Neural cell (in vitro differentiated cells): ENCODE measurements at regions not wholly inside any gene's neighbourhood (a gene's known extent, or its start where the extent isn't known, plus 50 kb on each side); places are given as distances from the start of the nearest gene placed in this dataset.

ENCODE experiments used
- H2AFZ ChIP-seq: fragments of 200-600, 300-800 bp; sonication (generic), shearing (Covaris generic); 2 replicates; pipeline ENCODE4 v1.6.0; 2014; ENCODE audit warnings: low read depth, mild to moderate bottlenecking, antibody characterized with exemption, low read length, moderate library complexity
- H3F3A ChIP-seq: fragments of 200-600 bp; shearing (Covaris generic); 2 replicates; pipeline ENCODE4 v1.6.1; 2016; ENCODE audit warnings: mild to moderate bottlenecking, moderate library complexity, mixed read lengths, antibody characterized with exemption, low read length; ENCODE audit not compliant: insufficient read depth, poor library complexity, severe bottlenecking
- H3K27ac ChIP-seq: fragments of 200-600, 300-800 bp; sonication (generic), shearing (Covaris generic); 2 replicates; pipeline ENCODE4 v1.5.1; 2014; ENCODE audit warnings: mild to moderate bottlenecking, low read length, moderate library complexity
- H3K27me3 ChIP-seq: fragments of 300-800, 200-600 bp; sonication (generic), shearing (Covaris generic); 2 replicates; pipeline ENCODE4 v1.6.0; 2014; ENCODE audit warnings: mild to moderate bottlenecking, low read depth, low read length, moderate library complexity; ENCODE audit not compliant: insufficient read depth
- H3K36me3 ChIP-seq: fragments of 300-800, 200-600 bp; sonication (generic), shearing (Covaris generic); 2 replicates; pipeline ENCODE4 v1.5.1; 2014; ENCODE audit warnings: mild to moderate bottlenecking, antibody characterized with exemption, low read length, moderate library complexity; ENCODE audit not compliant: insufficient read depth
- H3K4me2 ChIP-seq: fragments of 300-800, 200-600 bp; sonication (generic), shearing (Covaris generic); 2 replicates; pipeline ENCODE4 v1.6.0; 2014; ENCODE audit warnings: mild to moderate bottlenecking, low read length
- H3K4me3 ChIP-seq: fragments of 300-800, 200-600 bp; sonication (generic), shearing (Covaris generic); 2 replicates; pipeline ENCODE4 v1.5.1; 2014; ENCODE audit warnings: mild to moderate bottlenecking, low read length, moderate library complexity
- H3K79me2 ChIP-seq: fragments of 200-600 bp; shearing (Covaris generic); replicated peaks from 2 replicates; pipeline ENCODE4 v1.6.0; 2014; ENCODE audit warnings: mild to moderate bottlenecking, low read length, moderate library complexity; ENCODE audit not compliant: insufficient read depth
- H3K9ac ChIP-seq: fragments of 300-800, 200-600 bp; sonication (generic), shearing (Covaris generic); 2 replicates; pipeline ENCODE4 v1.6.1; 2016; ENCODE audit warnings: mild to moderate bottlenecking, low read length, mixed read lengths
- H3K9me2 ChIP-seq: fragments of 200-600 bp; shearing (Covaris generic); 2 replicates; pipeline ENCODE4 v1.6.1; 2016; ENCODE audit warnings: mild to moderate bottlenecking, low read length, mixed read lengths; ENCODE audit not compliant: insufficient read depth
- H3K9me3 ChIP-seq: fragments of 200-600, 300-800 bp; sonication (generic), shearing (Covaris generic); 2 replicates; pipeline ENCODE4 v1.6.1; 2016; ENCODE audit warnings: mild to moderate bottlenecking, mixed run types, low read length, moderate library complexity, mixed read lengths
- H4K20me1 ChIP-seq: fragments of 200-600 bp; shearing (Covaris generic); 2 replicates; pipeline ENCODE4 v1.6.1; 2016; ENCODE audit warnings: mild to moderate bottlenecking, mixed run types; ENCODE audit not compliant: insufficient read depth
- EP300 ChIP-seq: fragments of 450-650 bp; conservative IDR thresholded peaks from 2 replicates; pipeline ENCODE4 v1.6.1; 2014; ENCODE audit warnings: antibody characterized with exemption, mild to moderate bottlenecking, moderate library complexity; ENCODE audit not compliant: poor library complexity, severe bottlenecking
- EZH2 ChIP-seq: fragments of 200-600, 300-800 bp; shearing (Covaris generic), sonication (generic); IDR thresholded peaks from 2 replicates; pipeline ENCODE4 v1.6.1; 2014; ENCODE audit warnings: antibody characterized with exemption, low read length, borderline replicate concordance, mild to moderate bottlenecking; ENCODE audit not compliant: insufficient read depth, poor library complexity, severe bottlenecking
- MXI1 ChIP-seq: fragments of 450-650 bp; conservative IDR thresholded peaks from 2 replicates; pipeline ENCODE4 v1.6.1; 2014; ENCODE audit warnings: antibody characterized with exemption, mild to moderate bottlenecking; ENCODE audit not compliant: poor library complexity, severe bottlenecking
- POLR2AphosphoS5 ChIP-seq: IDR thresholded peaks from 2 replicates; pipeline ENCODE4 v1.6.1; 2012
- RAD21 ChIP-seq: fragments of 450-650 bp; conservative IDR thresholded peaks from 2 replicates; pipeline ENCODE4 v1.6.1; 2014; ENCODE audit warnings: antibody characterized with exemption, mild to moderate bottlenecking, moderate library complexity
- SMC3 ChIP-seq: fragments of 450-650 bp; conservative IDR thresholded peaks from 2 replicates; pipeline ENCODE4 v1.6.1; 2014; ENCODE audit warnings: antibody characterized with exemption, mild to moderate bottlenecking, moderate library complexity; ENCODE audit not compliant: poor library complexity
- TAF1 ChIP-seq: IDR thresholded peaks from 2 replicates; pipeline ENCODE4 v1.6.1; 2012; ENCODE audit warnings: low read depth
- TF ChIP-seq, protein P1 (sequence below): fragments of 450-650 bp; IDR thresholded peaks from 2 replicates; pipeline ENCODE4 v1.5.1; 2014; ENCODE audit warnings: antibody characterized with exemption, mild to moderate bottlenecking, moderate library complexity; ENCODE audit not compliant: poor library complexity, severe bottlenecking
- TF ChIP-seq, protein P2 (sequence below): IDR thresholded peaks from 2 replicates; pipeline ENCODE4 v1.6.1; 2012; ENCODE audit warnings: borderline replicate concordance

DNA sequence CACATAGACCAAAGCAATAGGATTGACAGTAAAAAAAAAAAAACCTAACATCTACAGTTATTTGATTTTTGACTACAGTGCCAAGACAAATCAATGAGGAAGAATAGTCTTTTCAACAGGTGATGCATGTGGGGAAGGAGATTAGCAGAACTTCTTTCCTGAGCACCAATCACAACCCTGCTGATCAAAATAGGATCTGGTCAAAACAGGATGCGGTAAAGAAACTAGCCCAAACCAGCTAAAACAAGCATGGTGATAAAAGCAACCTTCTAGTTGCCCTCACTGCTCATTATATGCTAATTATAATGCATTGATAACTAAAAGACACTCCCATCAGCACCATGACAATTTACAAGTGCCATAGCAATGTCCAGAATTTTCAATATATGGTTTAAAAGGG is 667.5 kb downstream of the GRXCR1 start:
- TF ChIP-seq MXI1, result no peak
- no peak for TF ChIP-seq POLR2AphosphoS5
- TF ChIP-seq EZH2, result no peak
- H3K27ac ChIP-seq, result no peak overlapping the region
- H3K9me2 ChIP-seq, result no peaks in the 10 kb centered on the region
- no peaks in the 10 kb centered on the region for H3K9me3 ChIP-seq
- no peaks in the 10 kb centered on the region for H3K79me2 ChIP-seq
- H3K4me2 ChIP-seq, result no peak overlapping the region
- H3K36me3 ChIP-seq, result no peaks in the 10 kb centered on the region
- H4K20me1 ChIP-seq, result no peaks in the 10 kb centered on the region
- no peak overlapping the region for H3K9ac ChIP-seq
- H3K4me3 ChIP-seq, result no peak overlapping the region
- no peaks in the 10 kb centered on the region for H3K27me3 ChIP-seq
- H2AFZ ChIP-seq, result no peak overlapping the region
- H3F3A ChIP-seq, result no peaks in the 10 kb centered on the region

DNA sequence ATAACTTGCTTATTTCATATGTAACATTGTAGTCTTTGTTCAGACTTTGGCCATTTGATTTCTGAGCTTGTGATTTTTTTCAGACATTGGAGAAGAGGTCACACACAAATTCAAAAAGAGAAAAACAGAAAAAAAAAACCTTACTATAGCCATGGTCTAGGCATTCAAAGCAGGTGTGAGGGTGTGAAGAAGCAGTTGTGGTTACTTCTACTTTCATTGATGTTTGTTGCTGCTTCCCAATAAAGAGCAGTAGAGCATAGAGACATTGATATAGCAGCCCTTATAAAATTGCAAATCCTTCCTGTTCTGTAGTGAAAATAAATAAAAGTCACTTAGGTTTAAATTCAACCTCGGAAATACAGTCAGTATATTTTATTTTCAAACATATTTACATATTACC is 671.6 kb downstream of the GRXCR1 start:
- Histone ChIP-seq H3F3A (no peaks in the 10 kb centered on the region), H4K20me1 (no peaks in the 10 kb centered on the region), H3K27ac (no peak overlapping the region), H3K9me3 (no peaks in the 10 kb centered on the region), H3K4me2 (no peak overlapping the region), H3K9ac (no peak overlapping the region), H3K27me3 (no peaks in the 10 kb centered on the region), H3K4me3 (no peak overlapping the region), H2AFZ (no peak overlapping the region), H3K36me3 (no peaks in the 10 kb centered on the region), H3K79me2 (no peaks in the 10 kb centered on the region), H3K9me2 (no peaks in the 10 kb centered on the region)
- TF ChIP-seq SMC3 (no peak), MXI1 (no peak)

DNA sequence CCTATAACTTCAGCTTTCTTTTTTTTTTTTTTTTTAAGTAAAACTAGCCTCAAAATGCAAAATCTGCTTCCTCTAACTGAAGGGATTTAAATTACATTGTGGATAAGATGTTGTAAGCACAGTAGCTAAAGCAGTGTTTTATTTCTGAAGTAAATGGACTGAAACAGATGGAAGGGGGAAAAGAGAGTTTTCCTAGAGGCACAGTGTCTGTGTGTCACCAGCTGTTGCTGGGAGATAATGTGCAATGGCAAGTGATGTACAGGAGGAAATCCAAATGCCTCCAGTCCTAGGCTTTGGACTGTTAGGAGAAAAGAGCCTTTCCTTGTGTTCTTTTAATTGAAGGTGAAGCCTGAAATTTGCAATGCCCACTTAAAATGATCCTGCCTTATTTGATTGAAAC is 672.1 kb downstream of the GRXCR1 start:
- Histone ChIP-seq H3K36me3 (no peaks in the 10 kb centered on the region), H3F3A (no peaks in the 10 kb centered on the region), H3K4me3 (no peak overlapping the region), H3K4me2 (no peak overlapping the region), H3K9ac (no peak overlapping the region), H4K20me1 (no peaks in the 10 kb centered on the region), H3K27ac (no peak overlapping the region), H2AFZ (no peak overlapping the region), H3K27me3 (no peaks in the 10 kb centered on the region), H3K9me2 (no peaks in the 10 kb centered on the region), H3K9me3 (no peaks in the 10 kb centered on the region), H3K79me2 (no peaks in the 10 kb centered on the region)
- no peak for TF ChIP-seq EZH2
- no peak for TF ChIP-seq RAD21
- no peak for TF ChIP-seq TAF1
- TF ChIP-seq POLR2AphosphoS5, result no peak
- TF ChIP-seq, protein P1, sequence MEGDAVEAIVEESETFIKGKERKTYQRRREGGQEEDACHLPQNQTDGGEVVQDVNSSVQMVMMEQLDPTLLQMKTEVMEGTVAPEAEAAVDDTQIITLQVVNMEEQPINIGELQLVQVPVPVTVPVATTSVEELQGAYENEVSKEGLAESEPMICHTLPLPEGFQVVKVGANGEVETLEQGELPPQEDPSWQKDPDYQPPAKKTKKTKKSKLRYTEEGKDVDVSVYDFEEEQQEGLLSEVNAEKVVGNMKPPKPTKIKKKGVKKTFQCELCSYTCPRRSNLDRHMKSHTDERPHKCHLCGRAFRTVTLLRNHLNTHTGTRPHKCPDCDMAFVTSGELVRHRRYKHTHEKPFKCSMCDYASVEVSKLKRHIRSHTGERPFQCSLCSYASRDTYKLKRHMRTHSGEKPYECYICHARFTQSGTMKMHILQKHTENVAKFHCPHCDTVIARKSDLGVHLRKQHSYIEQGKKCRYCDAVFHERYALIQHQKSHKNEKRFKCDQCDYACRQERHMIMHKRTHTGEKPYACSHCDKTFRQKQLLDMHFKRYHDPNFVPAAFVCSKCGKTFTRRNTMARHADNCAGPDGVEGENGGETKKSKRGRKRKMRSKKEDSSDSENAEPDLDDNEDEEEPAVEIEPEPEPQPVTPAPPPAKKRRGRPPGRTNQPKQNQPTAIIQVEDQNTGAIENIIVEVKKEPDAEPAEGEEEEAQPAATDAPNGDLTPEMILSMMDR, result no peak

DNA sequence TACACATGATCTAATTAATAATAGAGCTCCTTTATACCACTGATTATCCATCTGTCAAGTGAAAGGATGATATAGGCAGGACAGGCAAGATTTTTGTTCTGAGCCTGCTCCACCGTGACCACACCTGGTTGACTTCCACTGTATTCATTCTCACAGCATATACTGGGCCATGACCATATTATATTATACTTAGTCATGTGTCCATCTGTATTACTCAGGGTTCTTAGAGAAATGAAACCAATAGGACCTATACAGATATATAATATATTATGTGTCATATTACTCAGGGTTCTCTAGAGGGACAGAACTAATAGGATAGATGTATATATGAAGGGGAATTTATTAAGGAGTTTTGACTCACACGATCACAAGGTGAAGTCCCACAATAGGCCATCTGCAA is 675.1 kb downstream of the GRXCR1 start:
- H3K4me2 ChIP-seq, result no peak overlapping the region
- no peaks in the 10 kb centered on the region for H3F3A ChIP-seq
- no peaks in the 10 kb centered on the region for H3K9me3 ChIP-seq
- no peak overlapping the region for H2AFZ ChIP-seq
- no peak overlapping the region for H3K27ac ChIP-seq
- no peak overlapping the region for H3K4me3 ChIP-seq
- H3K36me3 ChIP-seq, result no peaks in the 10 kb centered on the region
- H3K79me2 ChIP-seq, result no peaks in the 10 kb centered on the region
- TF ChIP-seq MXI1 (no peak), EZH2 (no peak), RAD21 (no peak), TAF1 (no peak), EP300 (no peak), POLR2AphosphoS5 (no peak), SMC3 (no peak)
- TF ChIP-seq, protein P1, result no peak
- TF ChIP-seq, protein P2, sequence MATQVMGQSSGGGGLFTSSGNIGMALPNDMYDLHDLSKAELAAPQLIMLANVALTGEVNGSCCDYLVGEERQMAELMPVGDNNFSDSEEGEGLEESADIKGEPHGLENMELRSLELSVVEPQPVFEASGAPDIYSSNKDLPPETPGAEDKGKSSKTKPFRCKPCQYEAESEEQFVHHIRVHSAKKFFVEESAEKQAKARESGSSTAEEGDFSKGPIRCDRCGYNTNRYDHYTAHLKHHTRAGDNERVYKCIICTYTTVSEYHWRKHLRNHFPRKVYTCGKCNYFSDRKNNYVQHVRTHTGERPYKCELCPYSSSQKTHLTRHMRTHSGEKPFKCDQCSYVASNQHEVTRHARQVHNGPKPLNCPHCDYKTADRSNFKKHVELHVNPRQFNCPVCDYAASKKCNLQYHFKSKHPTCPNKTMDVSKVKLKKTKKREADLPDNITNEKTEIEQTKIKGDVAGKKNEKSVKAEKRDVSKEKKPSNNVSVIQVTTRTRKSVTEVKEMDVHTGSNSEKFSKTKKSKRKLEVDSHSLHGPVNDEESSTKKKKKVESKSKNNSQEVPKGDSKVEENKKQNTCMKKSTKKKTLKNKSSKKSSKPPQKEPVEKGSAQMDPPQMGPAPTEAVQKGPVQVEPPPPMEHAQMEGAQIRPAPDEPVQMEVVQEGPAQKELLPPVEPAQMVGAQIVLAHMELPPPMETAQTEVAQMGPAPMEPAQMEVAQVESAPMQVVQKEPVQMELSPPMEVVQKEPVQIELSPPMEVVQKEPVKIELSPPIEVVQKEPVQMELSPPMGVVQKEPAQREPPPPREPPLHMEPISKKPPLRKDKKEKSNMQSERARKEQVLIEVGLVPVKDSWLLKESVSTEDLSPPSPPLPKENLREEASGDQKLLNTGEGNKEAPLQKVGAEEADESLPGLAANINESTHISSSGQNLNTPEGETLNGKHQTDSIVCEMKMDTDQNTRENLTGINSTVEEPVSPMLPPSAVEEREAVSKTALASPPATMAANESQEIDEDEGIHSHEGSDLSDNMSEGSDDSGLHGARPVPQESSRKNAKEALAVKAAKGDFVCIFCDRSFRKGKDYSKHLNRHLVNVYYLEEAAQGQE, result no peak
- no peaks in the 10 kb centered on the region for H3K9me2 ChIP-seq
- H3K27me3 ChIP-seq, result no peaks in the 10 kb centered on the region
- no peaks in the 10 kb centered on the region for H4K20me1 ChIP-seq
- no peak overlapping the region for H3K9ac ChIP-seq
